Psoas muscle (tissue), 7 donors: ENCODE measurements at regions not wholly inside any gene's neighbourhood (a gene's known extent, or its start where the extent isn't known, plus 50 kb on each side); places are given as distances from the start of the nearest gene placed in this dataset.

Experiments used
- ATAC-seq, 4 donors: fragments of 200-7000 bp; cut with Tn5 transposase; one replicate each; pipeline ENCODE4 v1.9.1; 2020; ENCODE audit warnings: moderate library complexity in 3 of 4, mild to moderate bottlenecking in 2 of 4
- DNase-seq, 2 donors: peaks; one replicate each; pipeline ENCODE4 v3.0.0-alpha.2; 2020
- H3K27ac ChIP-seq: fragments of 200-600 bp; one replicate; pipeline ENCODE4 v1.8.0; 2022
- H3K27me3 ChIP-seq, 3 donors: fragments of 200-600 bp in 1 of 3; one replicate each; pipeline versions ENCODE4 v1.6.1 to v1.8.0; 2013 to 2022; ENCODE audit warnings: low read length in 2 of 3, mild to moderate bottlenecking in 2 of 3, moderate library complexity in 1 of 3; ENCODE audit not compliant: insufficient read depth in 3 of 3
- H3K36me3 ChIP-seq, 2 donors: fragments of 200-600 bp in 1 of 2; one replicate each; pipeline versions ENCODE4 v1.6.1 to v1.8.0; 2013 to 2022; ENCODE audit warnings: low read depth in 1 of 2, mild to moderate bottlenecking in 1 of 2, moderate library complexity in 1 of 2; ENCODE audit not compliant: insufficient read depth in 1 of 2
- H3K4me1 ChIP-seq: fragments of 200-600 bp; one replicate; pipeline ENCODE4 v1.8.0; 2022
- H3K4me3 ChIP-seq: fragments of 200-600 bp; one replicate; pipeline ENCODE4 v1.8.0; 2022; ENCODE audit warnings: mild to moderate bottlenecking
- H3K9me3 ChIP-seq: fragments of 200-600 bp; one replicate; pipeline ENCODE4 v1.8.0; 2022
- CTCF ChIP-seq: fragments of 200-600 bp; IDR thresholded peaks from one replicate; pipeline ENCODE4 v1.8.0; 2022; ENCODE audit warnings: antibody characterized with exemption
- WGBS, 3 donors: extraction: QIAGEN DNeasy Blood & Tissue Kit; methylation state at CpG; one replicate each; pipeline versions ENCODE4 v1.1.6 to v1.1.7; 2013; 5-methylcytosine and 5-hydroxymethylcytosine counted together
- intact Hi-C, 2 donors: fragments of 100-400 bp; cut with DNase I; formaldehyde crosslinking; loops; one replicate each; pipeline versions ENCODE4 v1.11.0 to v1.14.2; 2022
- donor health status: healthy with polysubstance abuse.
- donor health status: DM: no; HTN: no; CAD: no; lungs with moderate emphysema.
- donor health status: Bipolar disorder and iron deficiency.
- donor health status: healthy.
- donor health status: DM: yes; HTN: yes; CAD: no.
- donor health status: DM: no; HTN: no; CAD: no.
- donor health status: DM: yes; HTN: yes; CAD: no.

- no peak for ATAC-seq
- no peak overlapping the region for H3K4me3 ChIP-seq
Measured at GRCh38 chr21:35268817-35269216, 219.7 kb upstream of the RUNX1 start.

GRCh38 chr21:35268261-35268660, 219.2 kb upstream of the RUNX1 start:
- no peak for TF ChIP-seq CTCF

More at GRCh38 chr21:35268817-35269216, 219.7 kb upstream of the RUNX1 start:
- H3K9me3 ChIP-seq: no peaks in the 10 kb centered on the region
- no peaks in the 10 kb centered on the region for H3K36me3 ChIP-seq
- no peak for TF ChIP-seq CTCF
- DNase-seq: no peak
- no peaks in the 10 kb centered on the region for H3K4me1 ChIP-seq
- no peak overlapping the region for H3K27ac ChIP-seq
- no peaks in the 10 kb centered on the region for H3K27me3 ChIP-seq
- intact Hi-C loops: loop anchor here in 1 of 2 donors (10.0 kb wide), 1 partner anchor 96 kb away; no protein-coding TSS in a partner anchor
- WGBS, 3 donors: 69 to 80% (median 77%) methylated on average over 4 of the region's 4 CpGs

GRCh38 chr21:35266546-35266945, 217.4 kb upstream of the RUNX1 start:
- intact Hi-C loops: loop anchor here in 1 of 2 donors (10.0 kb wide), 1 partner anchor 98 kb away; no protein-coding TSS in a partner anchor
- TF ChIP-seq CTCF: no peak
- Histone ChIP-seq H3K36me3 (no peaks in the 10 kb centered on the region), H3K4me1 (no peaks in the 10 kb centered on the region), H3K27me3 (no peaks in the 10 kb centered on the region), H3K9me3 (no peaks in the 10 kb centered on the region), H3K27ac (no peak overlapping the region), H3K4me3 (no peak overlapping the region)
- DNase-seq (no peak), ATAC-seq (peak in 1 of 4 donors; percentile 40)
- 77 to 95% (median 85%) methylated on average over 3 of the region's 3 CpGs for whole genome bisulfite sequencing, 3 donors

More at GRCh38 chr21:35268261-35268660, 219.2 kb upstream of the RUNX1 start:
- H3K27ac ChIP-seq: no peak overlapping the region
- H3K36me3 ChIP-seq: no peaks in the 10 kb centered on the region
- H3K9me3 ChIP-seq: no peaks in the 10 kb centered on the region
- H3K4me1 ChIP-seq: no peaks in the 10 kb centered on the region
- ATAC-seq (no peak), DNase-seq (no peak)
- H3K27me3 ChIP-seq: no peaks in the 10 kb centered on the region
- intact Hi-C loops: loop anchor here in 1 of 2 donors (10.0 kb wide), 1 partner anchor 97 kb away; no protein-coding TSS in a partner anchor
- no peak overlapping the region for H3K4me3 ChIP-seq
- 82 to 88% (median 85%) methylated on average over 1 of the region's 1 CpG for WGBS, 3 donors

- Histone ChIP-seq H3K36me3 (no peaks in the 10 kb centered on the region), H3K4me1 (no peaks in the 10 kb centered on the region), H3K27me3 (no peaks in the 10 kb centered on the region), H3K27ac (no peak overlapping the region), H3K4me3 (no peak overlapping the region), H3K9me3 (peaks cover 7% of the 10 kb centered on the region)
- ATAC-seq (peak in 3 of 4 donors; percentile 38 to 54 (median 48)), DNase-seq (no peak)
- intact Hi-C loops: loop anchor here in 1 of 2 donors (10.0 kb wide), 1 partner anchor 99 kb away; no protein-coding TSS in a partner anchor
- TF ChIP-seq CTCF: no peak
- 48 to 63% (median 53%) methylated on average over 8 of the region's 8 CpGs for WGBS, 3 donors
Measured at GRCh38 chr21:35265170-35265877, 216.2 kb upstream of the RUNX1 start.
